HepG2 (cell line): ENCODE measurements at regions not wholly inside any gene's neighbourhood (a gene's known extent, or its start where the extent isn't known, plus 50 kb on each side); places are given as distances from the start of the nearest gene placed in this dataset.

Experiments
- ATAC-seq: fragments of 200-7000 bp; cut with Tn5 transposase; 3 replicates; pipeline ENCODE4 v1.9.1; 2020; ENCODE audit warnings: mild to moderate bottlenecking, moderate library complexity
- BruUV-seq: library from RNA; stranded (reverse); fragments of 400-500 nt; replicated peaks from 2 replicates; lab custom pipeline; 2021; lab: Mats Ljungman, UMichigan
- CTCF ChIA-PET: fragments of 300-600 bp; formaldehyde crosslinking; extraction: SDS; loops from one replicate; lab custom pipeline; 2021; ENCODE audit warnings: low total read pairs, inconsistent platforms, low intra/inter-chr PET ratio; lab: Yijun Ruan, JAX
- POLR2A ChIA-PET: fragments of 350-600 bp; sonication (Branson Sonifier 250); formaldehyde crosslinking; loops from one replicate; lab custom pipeline; 2020; ENCODE audit warnings: antibody characterized with exemption, inconsistent platforms; lab: Yijun Ruan, JAX
- DNase-seq: peaks from one replicate; pipeline ENCODE4 v3.0.0-alpha.2; 2015; ENCODE audit warnings: low spot score
- FAIRE-seq: peaks from 3 replicates; lab custom pipeline; 2011; peaks lifted over from hg19 to GRCh38; lab: Jason Lieb, UNC
- H2AFZ ChIP-seq: one replicate; pipeline ENCODE4 v1.6.1; 2011; ENCODE audit warnings: low read length, inconsistent platforms
- H3K27ac ChIP-seq: fragments of 300-600 bp; 3 replicates; pipeline ENCODE4 v1.8.0; 2011; ENCODE audit warnings: mixed run types, mild to moderate bottlenecking, mixed read lengths, low read length, inconsistent platforms; ENCODE audit not compliant: insufficient read depth; ENCODE audit errors: extremely low read length
- H3K27me3 ChIP-seq, 2 experiments: fragments of 200-600 bp in 1 of 2; 2 replicates in 1 of 2; 3 replicates in 1 of 2; pipeline versions ENCODE4 v1.6.0 to v1.8.0; 2011; ENCODE audit warnings: low read length in 2 of 2, mild to moderate bottlenecking in 2 of 2, moderate library complexity in 2 of 2, inconsistent platforms in 1 of 2; ENCODE audit not compliant: insufficient read depth in 2 of 2, control insufficient read depth in 1 of 2
- H3K36me3 ChIP-seq, 2 experiments: fragments of 200-600 bp in 1 of 2; replicated peaks in 1 of 2; 2 replicates in 1 of 2; 3 replicates in 1 of 2; pipeline versions ENCODE4 v1.5.1 to v1.8.0; 2011; ENCODE audit warnings: low read length in 2 of 2, inconsistent platforms in 1 of 2; ENCODE audit not compliant: insufficient read depth in 2 of 2, control insufficient read depth in 1 of 2
- H3K4me1 ChIP-seq: 2 replicates; pipeline ENCODE4 v1.5.1; 2012; ENCODE audit warnings: low read length, inconsistent platforms; ENCODE audit not compliant: insufficient read depth
- H3K4me2 ChIP-seq: 2 replicates; pipeline ENCODE4 v1.6.0; 2011; ENCODE audit warnings: low read depth, low read length, inconsistent platforms
- H3K4me3 ChIP-seq, 3 experiments: fragments of 200-600 bp in 1 of 3; sonication (generic), shearing (Covaris generic) in 1 of 3; replicated peaks in 1 of 3; 2 replicates each; pipeline ENCODE4 v1.5.1; 2011 to 2016; ENCODE audit warnings: low read length in 3 of 3, inconsistent platforms in 2 of 3, low read depth in 2 of 3, mild to moderate bottlenecking in 2 of 3, control low read depth in 1 of 3, mixed read lengths in 1 of 3; ENCODE audit not compliant: insufficient read depth in 1 of 3
- H3K79me2 ChIP-seq: one replicate; pipeline ENCODE4 v1.6.1; 2011; ENCODE audit warnings: low read length, inconsistent platforms; ENCODE audit not compliant: insufficient read depth
- H3K9ac ChIP-seq: 2 replicates; pipeline ENCODE4 v1.6.0; 2011; ENCODE audit warnings: mild to moderate bottlenecking, low read depth, low read length, inconsistent platforms; ENCODE audit not compliant: insufficient read depth
- H3K9me3 ChIP-seq: 2 replicates; pipeline ENCODE4 v1.5.1; 2012; ENCODE audit warnings: mild to moderate bottlenecking, low read length
- H4K20me1 ChIP-seq: 2 replicates; pipeline ENCODE4 v1.6.0; 2011; ENCODE audit warnings: inconsistent platforms, mild to moderate bottlenecking, low read length, moderate library complexity; ENCODE audit not compliant: insufficient read depth
- ATF1 ChIP-seq: IDR thresholded peaks from 2 replicates; pipeline ENCODE4 v1.6.1; 2016; ENCODE audit warnings: mild to moderate bottlenecking, control low read depth
- FOXP1 ChIP-seq, 2 experiments: fragments of 450-650 bp in 1 of 2; IDR thresholded peaks; 2 replicates each; pipeline ENCODE4 v1.6.1; 2017 to 2018; ENCODE audit warnings: antibody characterized with exemption in 1 of 2
- PHF5A ChIP-seq: IDR thresholded peaks from one replicate; pipeline ENCODE4 v1.6.1; 2018; ENCODE audit warnings: low read depth, missing genetic modification reagents; ENCODE audit not compliant: unreplicated experiment
- SMAD9 ChIP-seq: sonication (generic); formaldehyde crosslinking; IDR thresholded peaks from 2 replicates; pipeline ENCODE4 v1.5.1; 2020; ENCODE audit warnings: mild to moderate bottlenecking, missing genetic modification reagents
- ZNF225 ChIP-seq: sonication (generic); formaldehyde crosslinking; IDR thresholded peaks from 2 replicates; pipeline ENCODE4 v1.4.0; 2020; ENCODE audit warnings: mild to moderate bottlenecking, missing genetic modification reagents
- ZNF263 ChIP-seq: sonication (generic); formaldehyde crosslinking; IDR thresholded peaks from 2 replicates; pipeline ENCODE4 v1.4.0; 2020; ENCODE audit warnings: missing genetic modification reagents
- ZNF335 ChIP-seq: sonication (generic); formaldehyde crosslinking; IDR thresholded peaks from 2 replicates; pipeline ENCODE4 v1.4.0; 2020; ENCODE audit warnings: missing genetic modification reagents
- ZNF441 ChIP-seq: sonication (generic); formaldehyde crosslinking; IDR thresholded peaks from 2 replicates; pipeline ENCODE4 v1.7.0; 2021; ENCODE audit warnings: missing genetic modification reagents, borderline replicate concordance
- ZNF747 ChIP-seq: sonication (generic); formaldehyde crosslinking; IDR thresholded peaks from 2 replicates; pipeline ENCODE4 v1.8.1; 2023; ENCODE audit warnings: missing genetic modification reagents, mild to moderate bottlenecking, borderline replicate concordance
- WGBS: methylation state at CpG from one replicate; pipeline ENCODE4 v1.1.6; 2017; ENCODE audit warnings: low lambda C conversion rate; 5-methylcytosine and 5-hydroxymethylcytosine counted together
- in situ Hi-C: cut with HindIII; loops from 2 replicates; pipeline ENCODE4 v1.10.0; 2017; ENCODE audit warnings: low pct_unique_long_range_greater_than_20kb; ENCODE audit not compliant: extremely low pct_ligation_motif_present
- intact Hi-C: fragments of 100-400 bp; cut with micrococcal nuclease; formaldehyde crosslinking; loops from one replicate; pipeline ENCODE4 v1.10.0; 2022; ENCODE audit not compliant: unreplicated experiment
- TF ChIP-seq, protein P1 (sequence below): sonication (generic); formaldehyde crosslinking; IDR thresholded peaks from 2 replicates; pipeline ENCODE4 v1.4.0; 2020; ENCODE audit warnings: missing genetic modification reagents
- TF ChIP-seq, protein P2 (sequence below): sonication (generic); formaldehyde crosslinking; IDR thresholded peaks from 2 replicates; pipeline ENCODE4 v1.8.0; 2022; ENCODE audit warnings: mild to moderate bottlenecking, missing genetic modification reagents; ENCODE audit not compliant: insufficient replicate concordance
- TF ChIP-seq, protein P3 (sequence below): sonication (generic); formaldehyde crosslinking; IDR thresholded peaks from 2 replicates; pipeline ENCODE4 v1.9.0; 2022; ENCODE audit warnings: missing genetic modification reagents, mild to moderate bottlenecking, borderline replicate concordance
- TF ChIP-seq, protein P4 (sequence below): sonication (generic); formaldehyde crosslinking; IDR thresholded peaks from 2 replicates; pipeline ENCODE4 v1.4.0; 2020; ENCODE audit warnings: missing genetic modification reagents
- TF ChIP-seq, protein P5 (sequence below): IDR thresholded peaks from 2 replicates; pipeline ENCODE4 v1.6.1; 2016; ENCODE audit warnings: mild to moderate bottlenecking
- TF ChIP-seq, protein P6 (sequence below): sonication (generic); formaldehyde crosslinking; IDR thresholded peaks from 2 replicates; pipeline ENCODE4 v1.4.0; 2020; ENCODE audit warnings: low read depth, mild to moderate bottlenecking, missing genetic modification reagents

DNA sequence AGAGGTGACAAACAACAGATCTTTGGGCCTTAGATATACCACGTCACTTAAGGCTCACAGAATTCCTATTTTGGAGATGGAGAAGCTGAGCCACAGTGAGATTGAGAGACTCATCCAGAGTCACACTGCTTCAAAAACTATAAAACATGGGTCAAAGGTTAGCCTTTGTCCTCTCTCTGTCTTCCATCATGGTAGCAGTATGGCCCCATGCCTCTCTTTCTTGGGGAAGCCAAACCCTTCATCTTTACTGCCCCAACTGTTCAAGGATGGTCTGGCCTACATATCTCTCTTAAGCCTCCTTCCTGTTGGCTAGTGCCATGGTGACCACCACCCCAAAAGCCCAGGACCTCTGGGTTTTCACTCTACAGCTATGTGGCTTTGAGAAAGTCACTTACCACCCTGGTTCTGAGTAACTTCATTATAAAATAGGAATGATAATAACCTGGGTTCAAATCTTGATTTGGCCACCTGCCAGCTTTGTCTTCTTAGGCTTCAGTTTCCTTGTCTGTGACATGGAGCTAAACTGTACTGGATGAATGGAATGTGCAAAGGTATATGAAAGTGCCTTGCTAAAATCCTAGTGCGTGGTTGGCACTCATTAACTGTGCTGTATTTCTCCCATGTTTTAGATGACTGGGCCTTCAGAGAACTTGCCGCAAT lies 85.9 kb upstream of the JUN start:
- in situ Hi-C loops: no loop called here
- no peak for TF ChIP-seq PHF5A
- TF ChIP-seq, protein P1, sequence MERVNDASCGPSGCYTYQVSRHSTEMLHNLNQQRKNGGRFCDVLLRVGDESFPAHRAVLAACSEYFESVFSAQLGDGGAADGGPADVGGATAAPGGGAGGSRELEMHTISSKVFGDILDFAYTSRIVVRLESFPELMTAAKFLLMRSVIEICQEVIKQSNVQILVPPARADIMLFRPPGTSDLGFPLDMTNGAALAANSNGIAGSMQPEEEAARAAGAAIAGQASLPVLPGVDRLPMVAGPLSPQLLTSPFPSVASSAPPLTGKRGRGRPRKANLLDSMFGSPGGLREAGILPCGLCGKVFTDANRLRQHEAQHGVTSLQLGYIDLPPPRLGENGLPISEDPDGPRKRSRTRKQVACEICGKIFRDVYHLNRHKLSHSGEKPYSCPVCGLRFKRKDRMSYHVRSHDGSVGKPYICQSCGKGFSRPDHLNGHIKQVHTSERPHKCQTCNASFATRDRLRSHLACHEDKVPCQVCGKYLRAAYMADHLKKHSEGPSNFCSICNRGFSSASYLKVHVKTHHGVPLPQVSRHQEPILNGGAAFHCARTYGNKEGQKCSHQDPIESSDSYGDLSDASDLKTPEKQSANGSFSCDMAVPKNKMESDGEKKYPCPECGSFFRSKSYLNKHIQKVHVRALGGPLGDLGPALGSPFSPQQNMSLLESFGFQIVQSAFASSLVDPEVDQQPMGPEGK (CRISPR knock-in tag): no peak
- no peak for TF ChIP-seq SMAD9 (CRISPR knock-in tag)
- TF ChIP-seq ATF1 (CRISPR knock-in tag): no peak
- TF ChIP-seq ZNF441: no peak
- TF ChIP-seq ZNF747 (CRISPR knock-in tag): no peak
- TF ChIP-seq, protein P2, sequence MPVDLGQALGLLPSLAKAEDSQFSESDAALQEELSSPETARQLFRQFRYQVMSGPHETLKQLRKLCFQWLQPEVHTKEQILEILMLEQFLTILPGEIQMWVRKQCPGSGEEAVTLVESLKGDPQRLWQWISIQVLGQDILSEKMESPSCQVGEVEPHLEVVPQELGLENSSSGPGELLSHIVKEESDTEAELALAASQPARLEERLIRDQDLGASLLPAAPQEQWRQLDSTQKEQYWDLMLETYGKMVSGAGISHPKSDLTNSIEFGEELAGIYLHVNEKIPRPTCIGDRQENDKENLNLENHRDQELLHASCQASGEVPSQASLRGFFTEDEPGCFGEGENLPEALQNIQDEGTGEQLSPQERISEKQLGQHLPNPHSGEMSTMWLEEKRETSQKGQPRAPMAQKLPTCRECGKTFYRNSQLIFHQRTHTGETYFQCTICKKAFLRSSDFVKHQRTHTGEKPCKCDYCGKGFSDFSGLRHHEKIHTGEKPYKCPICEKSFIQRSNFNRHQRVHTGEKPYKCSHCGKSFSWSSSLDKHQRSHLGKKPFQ (CRISPR knock-in tag): no peak
- TF ChIP-seq FOXP1 (IDR thresholded peaks at IDR 0.05): no peak
- TF ChIP-seq FOXP1 (CRISPR knock-in tag; IDR thresholded peaks at IDR 0.05): no peak
- TF ChIP-seq ZNF335: no peak
- TF ChIP-seq, protein P3, sequence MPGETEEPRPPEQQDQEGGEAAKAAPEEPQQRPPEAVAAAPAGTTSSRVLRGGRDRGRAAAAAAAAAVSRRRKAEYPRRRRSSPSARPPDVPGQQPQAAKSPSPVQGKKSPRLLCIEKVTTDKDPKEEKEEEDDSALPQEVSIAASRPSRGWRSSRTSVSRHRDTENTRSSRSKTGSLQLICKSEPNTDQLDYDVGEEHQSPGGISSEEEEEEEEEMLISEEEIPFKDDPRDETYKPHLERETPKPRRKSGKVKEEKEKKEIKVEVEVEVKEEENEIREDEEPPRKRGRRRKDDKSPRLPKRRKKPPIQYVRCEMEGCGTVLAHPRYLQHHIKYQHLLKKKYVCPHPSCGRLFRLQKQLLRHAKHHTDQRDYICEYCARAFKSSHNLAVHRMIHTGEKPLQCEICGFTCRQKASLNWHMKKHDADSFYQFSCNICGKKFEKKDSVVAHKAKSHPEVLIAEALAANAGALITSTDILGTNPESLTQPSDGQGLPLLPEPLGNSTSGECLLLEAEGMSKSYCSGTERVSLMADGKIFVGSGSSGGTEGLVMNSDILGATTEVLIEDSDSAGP (CRISPR knock-in tag): no peak
- no peak for TF ChIP-seq ZNF225 (CRISPR knock-in tag)
- TF ChIP-seq ZNF263 (CRISPR knock-in tag): no peak
- TF ChIP-seq, protein P4, sequence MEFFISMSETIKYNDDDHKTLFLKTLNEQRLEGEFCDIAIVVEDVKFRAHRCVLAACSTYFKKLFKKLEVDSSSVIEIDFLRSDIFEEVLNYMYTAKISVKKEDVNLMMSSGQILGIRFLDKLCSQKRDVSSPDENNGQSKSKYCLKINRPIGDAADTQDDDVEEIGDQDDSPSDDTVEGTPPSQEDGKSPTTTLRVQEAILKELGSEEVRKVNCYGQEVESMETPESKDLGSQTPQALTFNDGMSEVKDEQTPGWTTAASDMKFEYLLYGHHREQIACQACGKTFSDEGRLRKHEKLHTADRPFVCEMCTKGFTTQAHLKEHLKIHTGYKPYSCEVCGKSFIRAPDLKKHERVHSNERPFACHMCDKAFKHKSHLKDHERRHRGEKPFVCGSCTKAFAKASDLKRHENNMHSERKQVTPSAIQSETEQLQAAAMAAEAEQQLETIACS (CRISPR knock-in tag): no peak
- TF ChIP-seq, protein P5, sequence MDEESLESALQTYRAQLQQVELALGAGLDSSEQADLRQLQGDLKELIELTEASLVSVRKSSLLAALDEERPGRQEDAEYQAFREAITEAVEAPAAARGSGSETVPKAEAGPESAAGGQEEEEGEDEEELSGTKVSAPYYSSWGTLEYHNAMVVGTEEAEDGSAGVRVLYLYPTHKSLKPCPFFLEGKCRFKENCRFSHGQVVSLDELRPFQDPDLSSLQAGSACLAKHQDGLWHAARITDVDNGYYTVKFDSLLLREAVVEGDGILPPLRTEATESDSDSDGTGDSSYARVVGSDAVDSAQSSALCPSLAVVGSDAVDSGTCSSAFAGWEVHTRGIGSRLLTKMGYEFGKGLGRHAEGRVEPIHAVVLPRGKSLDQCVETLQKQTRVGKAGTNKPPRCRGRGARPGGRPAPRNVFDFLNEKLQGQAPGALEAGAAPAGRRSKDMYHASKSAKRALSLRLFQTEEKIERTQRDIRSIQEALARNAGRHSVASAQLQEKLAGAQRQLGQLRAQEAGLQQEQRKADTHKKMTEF: no peak
- TF ChIP-seq, protein P6, sequence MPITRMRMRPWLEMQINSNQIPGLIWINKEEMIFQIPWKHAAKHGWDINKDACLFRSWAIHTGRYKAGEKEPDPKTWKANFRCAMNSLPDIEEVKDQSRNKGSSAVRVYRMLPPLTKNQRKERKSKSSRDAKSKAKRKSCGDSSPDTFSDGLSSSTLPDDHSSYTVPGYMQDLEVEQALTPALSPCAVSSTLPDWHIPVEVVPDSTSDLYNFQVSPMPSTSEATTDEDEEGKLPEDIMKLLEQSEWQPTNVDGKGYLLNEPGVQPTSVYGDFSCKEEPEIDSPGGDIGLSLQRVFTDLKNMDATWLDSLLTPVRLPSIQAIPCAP (CRISPR knock-in tag): no peak
- Histone ChIP-seq H3K27me3 (no peaks in the 10 kb centered on the region; a peak in 1 of 5 replicates), H3K36me3 (no peaks in the 10 kb centered on the region), H3K4me2 (no peak overlapping the region; the same call in 1 of the 2 replicates), H2AFZ (no peak overlapping the region), H3K4me3 (no peak overlapping the region), H3K27ac (no peak overlapping the region), H3K79me2 (no peaks in the 10 kb centered on the region), H4K20me1 (no peaks in the 10 kb centered on the region), H3K9me3 (no peaks in the 10 kb centered on the region), H3K9ac (no peak overlapping the region), H3K4me1 (peaks cover 43% of the 10 kb centered on the region)
- CTCF ChIA-PET: no interaction called here
- no TSS peak for BruUV-seq
- POLR2A ChIA-PET: no interaction called here
- DNase-seq (no peak), FAIRE-seq (no peak), ATAC-seq (no peak)
- 48% methylated on average over 3 of the region's 3 CpGs for WGBS
- intact Hi-C loops: no loop called here
